OCI-LY1 (cell line): ENCODE measurements at regions not wholly inside any gene's neighbourhood (a gene's known extent, or its start where the extent isn't known, plus 50 kb on each side); places are given as distances from the start of the nearest gene placed in this dataset.

Experiments
- EZH2 ChIP-seq: fragments of 200-600 bp; sonication (generic), shearing (Covaris generic); IDR thresholded peaks from 2 replicates; pipeline ENCODE4 v1.8.0; 2017; ENCODE audit warnings: borderline replicate concordance, mixed run types, mild to moderate bottlenecking, antibody characterized with exemption, low read length, moderate library complexity, mixed read lengths
- TF ChIP-seq, protein P1 (sequence below): fragments of 200-600 bp; sonication (generic), shearing (Covaris generic); IDR thresholded peaks from 2 replicates; pipeline ENCODE4 v1.5.1; 2017; ENCODE audit warnings: mild to moderate bottlenecking, antibody characterized with exemption, low read length, moderate library complexity, mixed read lengths

DNA sequence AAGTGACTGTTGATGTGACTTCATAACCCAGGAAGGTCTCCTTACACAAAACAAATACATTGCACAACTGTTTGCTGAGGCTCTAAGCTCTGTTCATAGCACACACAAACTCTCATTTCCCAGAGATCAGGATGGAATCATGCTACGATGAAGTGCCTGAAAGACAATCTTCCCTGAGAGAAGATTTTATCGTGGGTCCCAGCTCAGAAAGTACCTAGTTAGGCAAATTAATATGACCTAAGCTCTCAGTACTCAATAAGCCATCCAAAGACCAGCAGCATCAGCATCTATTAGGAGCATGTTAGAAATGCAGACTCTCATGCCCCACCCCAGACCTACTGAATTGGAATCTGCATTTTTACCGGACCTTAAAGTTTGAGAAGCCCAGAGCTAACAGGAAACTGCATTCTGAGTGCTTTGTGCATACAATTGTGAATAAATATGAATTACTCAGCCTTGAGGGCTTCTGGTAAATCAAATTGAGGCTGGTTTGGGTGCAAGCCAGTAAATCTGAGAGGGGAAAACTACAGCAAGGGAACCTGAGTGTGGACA is 161.5 kb upstream of the C2CD4B start:
- TF ChIP-seq, protein P1, sequence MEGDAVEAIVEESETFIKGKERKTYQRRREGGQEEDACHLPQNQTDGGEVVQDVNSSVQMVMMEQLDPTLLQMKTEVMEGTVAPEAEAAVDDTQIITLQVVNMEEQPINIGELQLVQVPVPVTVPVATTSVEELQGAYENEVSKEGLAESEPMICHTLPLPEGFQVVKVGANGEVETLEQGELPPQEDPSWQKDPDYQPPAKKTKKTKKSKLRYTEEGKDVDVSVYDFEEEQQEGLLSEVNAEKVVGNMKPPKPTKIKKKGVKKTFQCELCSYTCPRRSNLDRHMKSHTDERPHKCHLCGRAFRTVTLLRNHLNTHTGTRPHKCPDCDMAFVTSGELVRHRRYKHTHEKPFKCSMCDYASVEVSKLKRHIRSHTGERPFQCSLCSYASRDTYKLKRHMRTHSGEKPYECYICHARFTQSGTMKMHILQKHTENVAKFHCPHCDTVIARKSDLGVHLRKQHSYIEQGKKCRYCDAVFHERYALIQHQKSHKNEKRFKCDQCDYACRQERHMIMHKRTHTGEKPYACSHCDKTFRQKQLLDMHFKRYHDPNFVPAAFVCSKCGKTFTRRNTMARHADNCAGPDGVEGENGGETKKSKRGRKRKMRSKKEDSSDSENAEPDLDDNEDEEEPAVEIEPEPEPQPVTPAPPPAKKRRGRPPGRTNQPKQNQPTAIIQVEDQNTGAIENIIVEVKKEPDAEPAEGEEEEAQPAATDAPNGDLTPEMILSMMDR: no peak
- no peak for TF ChIP-seq EZH2
